HEK293 (cell line): ENCODE measurements at regions not wholly inside any gene's neighbourhood (a gene's known extent, or its start where the extent isn't known, plus 50 kb on each side); places are given as distances from the start of the nearest gene placed in this dataset.

Source experiments
- CTCF ChIA-PET: fragments of 350-600 bp; formaldehyde crosslinking; extraction: SDS; loops from one replicate; lab custom pipeline; 2021; ENCODE audit warnings: antibody characterized with exemption; lab: Yijun Ruan, JAX
- POLR2A ChIA-PET: fragments of 300-600 bp; formaldehyde crosslinking; extraction: SDS; loops from one replicate; lab custom pipeline; 2020; ENCODE audit warnings: antibody characterized with exemption, inconsistent platforms; lab: Yijun Ruan, JAX
- H3K27ac ChIP-seq: fragments of 200-500 bp; sonication (Bioruptor generic); 2 replicates; pipeline ENCODE4 v1.5.1; 2014; ENCODE audit warnings: low read depth, low read length, control low read depth, inconsistent platforms; ENCODE audit errors: extremely low read depth
- H3K36me3 ChIP-seq, 2 experiments: fragments of 200-500 bp in 1 of 2; sonication (Bioruptor generic) in 1 of 2; 1 replicate in 1 of 2; 2 replicates in 1 of 2; pipeline ENCODE4 v1.5.1; 2014 to 2017; ENCODE audit warnings: inconsistent platforms in 2 of 2, low read length in 2 of 2; ENCODE audit not compliant: control insufficient read depth in 2 of 2, insufficient read depth in 1 of 2
- H3K4me1 ChIP-seq: fragments of 200-500 bp; sonication (Bioruptor generic); 2 replicates; pipeline ENCODE4 v1.5.1; 2014; ENCODE audit warnings: mild to moderate bottlenecking, low read length, inconsistent platforms; ENCODE audit not compliant: control insufficient read depth, insufficient read depth
- H3K4me3 ChIP-seq: 2 replicates; pipeline ENCODE4 v1.5.1; 2011; ENCODE audit warnings: low read depth, mild to moderate bottlenecking, control low read depth, low read length, moderate library complexity
- H3K9me3 ChIP-seq: fragments of 200-500 bp; sonication (Bioruptor generic); 2 replicates; pipeline ENCODE4 v1.5.1; 2014; ENCODE audit warnings: low read depth, low read length, inconsistent platforms; ENCODE audit not compliant: control insufficient read depth, insufficient read depth
- BCL6B ChIP-seq: fragments of 450-650 bp; formaldehyde crosslinking; IDR thresholded peaks from 2 replicates; pipeline ENCODE4 v1.5.1; 2017; ENCODE audit warnings: missing biosample characterization, missing genetic modification characterization
- FEZF1 ChIP-seq: fragments of 450-650 bp; formaldehyde crosslinking; IDR thresholded peaks from 2 replicates; pipeline ENCODE4 v1.5.1; 2016; ENCODE audit warnings: missing biosample characterization, missing genetic modification characterization
- KLF1 ChIP-seq: fragments of 450-650 bp; formaldehyde crosslinking; IDR thresholded peaks from 2 replicates; pipeline ENCODE4 v1.5.1; 2016; ENCODE audit warnings: missing biosample characterization, missing genetic modification characterization
- KLF10 ChIP-seq: fragments of 450-650 bp; IDR thresholded peaks from 2 replicates; pipeline ENCODE4 v1.5.1; 2018; ENCODE audit warnings: missing biosample characterization, mild to moderate bottlenecking, missing genetic modification characterization
- OSR2 ChIP-seq: fragments of 450-650 bp; formaldehyde crosslinking; IDR thresholded peaks from 2 replicates; pipeline ENCODE4 v1.5.1; 2016; ENCODE audit warnings: missing biosample characterization, missing genetic modification characterization
- ZBTB26 ChIP-seq: fragments of 450-650 bp; formaldehyde crosslinking; optimal IDR thresholded peaks from 2 replicates; pipeline ENCODE3; 2016; ENCODE audit warnings: missing biosample characterization, mild to moderate bottlenecking, missing genetic modification characterization
- ZBTB7A ChIP-seq: fragments of 450-650 bp; formaldehyde crosslinking; IDR thresholded peaks from 2 replicates; pipeline ENCODE4 v1.5.1; 2016; ENCODE audit warnings: low read depth, missing biosample characterization, missing genetic modification characterization
- ZBTB8A ChIP-seq: fragments of 450-650 bp; formaldehyde crosslinking; IDR thresholded peaks from 2 replicates; pipeline ENCODE4 v1.5.1; 2016; ENCODE audit warnings: missing biosample characterization, missing genetic modification characterization
- ZFP41 ChIP-seq: fragments of 450-650 bp; formaldehyde crosslinking; IDR thresholded peaks from 2 replicates; pipeline ENCODE4 v1.5.1; 2016; ENCODE audit warnings: missing biosample characterization, missing genetic modification characterization, borderline replicate concordance
- ZIC2 ChIP-seq: fragments of 450-650 bp; formaldehyde crosslinking; IDR thresholded peaks from 2 replicates; pipeline ENCODE4 v1.5.1; 2016; ENCODE audit warnings: missing biosample characterization, missing genetic modification characterization
- ZNF169 ChIP-seq: fragments of 450-650 bp; formaldehyde crosslinking; IDR thresholded peaks from 2 replicates; pipeline ENCODE4 v1.5.1; 2016; ENCODE audit warnings: missing biosample characterization, missing genetic modification characterization
- ZNF24 ChIP-seq: fragments of 450-650 bp; formaldehyde crosslinking; IDR thresholded peaks from 2 replicates; pipeline ENCODE4 v1.5.1; 2016; ENCODE audit warnings: missing biosample characterization, missing genetic modification characterization
- ZNF266 ChIP-seq: fragments of 450-650 bp; formaldehyde crosslinking; IDR thresholded peaks from 2 replicates; pipeline ENCODE4 v1.5.1; 2016; ENCODE audit warnings: missing biosample characterization, missing genetic modification characterization, low read depth
- ZNF274 ChIP-seq, 2 experiments: fragments of 200-500 bp in 1 of 2; fragments of 450-650 bp in 1 of 2; sonication (Bioruptor generic) in 1 of 2; formaldehyde crosslinking in 1 of 2; IDR thresholded peaks; 2 replicates each; pipeline versions ENCODE4 v1.5.1 to v1.6.1; 2014 to 2016; ENCODE audit warnings: borderline replicate concordance in 1 of 2, inconsistent platforms in 1 of 2, low read length in 1 of 2, missing biosample characterization in 1 of 2, missing genetic modification characterization in 1 of 2
- ZNF292 ChIP-seq: fragments of 450-650 bp; formaldehyde crosslinking; IDR thresholded peaks from 2 replicates; pipeline ENCODE4 v1.5.1; 2016; ENCODE audit warnings: low read depth, missing biosample characterization, missing genetic modification characterization, borderline replicate concordance
- ZNF394 ChIP-seq: fragments of 450-650 bp; formaldehyde crosslinking; IDR thresholded peaks from 2 replicates; pipeline ENCODE4 v1.5.1; 2016; ENCODE audit warnings: missing biosample characterization, missing genetic modification characterization, mild to moderate bottlenecking, moderate library complexity, borderline replicate concordance
- ZNF449 ChIP-seq: fragments of 450-650 bp; formaldehyde crosslinking; IDR thresholded peaks from 2 replicates; pipeline ENCODE4 v1.5.1; 2017; ENCODE audit warnings: missing biosample characterization, mild to moderate bottlenecking, missing genetic modification characterization, moderate library complexity
- ZNF521 ChIP-seq: fragments of 450-650 bp; formaldehyde crosslinking; IDR thresholded peaks from 2 replicates; pipeline ENCODE4 v1.5.1; 2017; ENCODE audit warnings: missing biosample characterization, mild to moderate bottlenecking, missing genetic modification characterization
- ZNF548 ChIP-seq: fragments of 450-650 bp; formaldehyde crosslinking; IDR thresholded peaks from 2 replicates; pipeline ENCODE4 v1.5.1; 2016; ENCODE audit warnings: missing biosample characterization, missing genetic modification characterization
- ZNF621 ChIP-seq: fragments of 450-650 bp; formaldehyde crosslinking; IDR thresholded peaks from 2 replicates; pipeline ENCODE4 v1.5.1; 2017; ENCODE audit warnings: missing biosample characterization, missing genetic modification characterization
- ZNF629 ChIP-seq: fragments of 450-650 bp; formaldehyde crosslinking; IDR thresholded peaks from 2 replicates; pipeline ENCODE4 v1.5.1; 2017; ENCODE audit warnings: missing biosample characterization, missing genetic modification characterization
- ZNF777 ChIP-seq: fragments of 450-650 bp; formaldehyde crosslinking; IDR thresholded peaks from 2 replicates; pipeline ENCODE4 v1.5.1; 2017; ENCODE audit warnings: missing biosample characterization, missing genetic modification characterization, borderline replicate concordance

GRCh38 chr1:195482137-195482536 is 1126.1 kb downstream of the KCNT2 start (continued):
- TF ChIP-seq OSR2 (tag by site-specific recombination) (no peak), ZNF24 (tag by site-specific recombination) (no peak)

- Histone ChIP-seq H3K27ac (no peak overlapping the region), H3K36me3 (no peaks in the 10 kb centered on the region), H3K4me3 (no peak overlapping the region), H3K4me1 (no peaks in the 10 kb centered on the region), H3K9me3 (no peaks in the 10 kb centered on the region)
- no peak for TF ChIP-seq ZNF266 (tag by site-specific recombination)
- TF ChIP-seq ZBTB8A: no peak
- no peak for TF ChIP-seq KLF10 (tag by site-specific recombination)
- TF ChIP-seq ZNF169 (tag by site-specific recombination): no peak
- no peak for TF ChIP-seq ZIC2
- no peak for TF ChIP-seq ZNF521 (tag by site-specific recombination)
- no peak for TF ChIP-seq ZNF394
- TF ChIP-seq ZNF777 (tag by site-specific recombination): no peak
- TF ChIP-seq ZBTB7A (tag by site-specific recombination): no peak
- TF ChIP-seq ZBTB26 (tag by site-specific recombination): no peak
- no peak for TF ChIP-seq ZNF292
- TF ChIP-seq FEZF1 (tag by site-specific recombination): no peak
- no peak for TF ChIP-seq BCL6B
- TF ChIP-seq ZNF621: no peak
- TF ChIP-seq KLF1 (tag by site-specific recombination): no peak
- TF ChIP-seq ZNF274 (IDR thresholded peaks at IDR 0.05; ENCODE audit: low read length): no peak
- no peak for TF ChIP-seq ZNF274 (tag by site-specific recombination; IDR thresholded peaks at IDR 0.05; ENCODE audit: borderline replicate concordance)
- no peak for TF ChIP-seq ZFP41 (tag by site-specific recombination)
- TF ChIP-seq ZNF629 (tag by site-specific recombination): no peak
- CTCF ChIA-PET: no interaction called here
- POLR2A ChIA-PET: no interaction called here
Measured at GRCh38 chr1:195481293-195481692, 1126.9 kb downstream of the KCNT2 start.

GRCh38 chr1:195475568-195475967 is 1132.7 kb downstream of the KCNT2 start:
- no peaks in the 10 kb centered on the region for H3K4me1 ChIP-seq
- no peak for TF ChIP-seq ZNF548 (tag by site-specific recombination)
- peak; percentile 92 for TF ChIP-seq ZNF449 (tag by site-specific recombination)
- TF ChIP-seq, all 188 proteins: peak for 1
- Histone ChIP-seq H3K36me3 (no peaks in the 10 kb centered on the region), H3K27ac (no peak overlapping the region), H3K9me3 (no peaks in the 10 kb centered on the region), H3K4me3 (no peak overlapping the region)
- ChIA-PET POLR2A (no interaction called here), CTCF (interaction anchor here (0.6 kb wide), 1 partner anchor 126 kb away, joined by 3 read pairs; no protein-coding TSS in a partner anchor)
